ENCODE measurements at regions not wholly inside any gene's neighbourhood (a gene's known extent, or its start where the extent isn't known, plus 50 kb on each side); places are given as distances from the start of the nearest gene placed in this dataset.

DNA sequence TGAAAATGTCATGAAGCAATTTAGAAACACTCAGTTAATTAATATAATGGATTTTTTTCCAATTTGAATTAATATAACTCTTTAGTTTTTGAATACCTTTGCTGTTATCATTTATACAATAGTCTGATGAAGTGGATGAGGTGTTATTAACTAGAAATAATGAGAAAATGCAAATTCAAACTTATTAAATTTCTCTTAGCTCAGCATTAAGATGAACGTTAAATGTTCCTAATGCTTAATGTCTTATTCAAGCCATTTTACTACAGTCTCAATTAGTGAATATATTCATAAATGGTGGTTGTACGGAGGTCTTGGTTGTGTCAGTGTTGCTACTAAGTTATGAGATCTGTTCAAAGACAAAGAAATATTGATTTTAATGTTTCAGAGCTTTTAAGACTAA lies 186.3 kb downstream of the DTHD1 start:
- Histone ChIP-seq H3K4me1 (ENCODE audit: insufficient read depth, low read length, severe bottlenecking) (no peaks in the 10 kb centered on the region), H3K79me2 (ENCODE audit: insufficient read depth, low read length) (no peaks in the 10 kb centered on the region), H3K4me3 (ENCODE audit: low read depth, low read length, poor library complexity, severe bottlenecking) (no peak overlapping the region), H3K27me3 (ENCODE audit: insufficient read depth, low read length) (no peaks in the 10 kb centered on the region), H3K27ac (ENCODE audit: low read depth, low read length, poor library complexity, severe bottlenecking) (no peak overlapping the region), H2AFZ (ENCODE audit: low read length) (no peak overlapping the region), H3K4me2 (ENCODE audit: low read length) (no peak overlapping the region), H3K9ac (ENCODE audit: low read length) (no peak overlapping the region), H4K20me1 (ENCODE audit: insufficient read depth, low read length) (no peaks in the 10 kb centered on the region), H3F3A (ENCODE audit: insufficient read depth, low read length) (no peaks in the 10 kb centered on the region), H3K9me3 (ENCODE audit: low read length) (no peaks in the 10 kb centered on the region), H3K9me2 (ENCODE audit: low read depth, low read length) (no peaks in the 10 kb centered on the region), H3K36me3 (ENCODE audit: insufficient read depth, low read length) (no peaks in the 10 kb centered on the region)
- TF ChIP-seq EZH2 (IDR thresholded peaks at IDR 0.05; ENCODE audit: borderline replicate concordance, low read length) = no peak
- TF ChIP-seq, protein P1, sequence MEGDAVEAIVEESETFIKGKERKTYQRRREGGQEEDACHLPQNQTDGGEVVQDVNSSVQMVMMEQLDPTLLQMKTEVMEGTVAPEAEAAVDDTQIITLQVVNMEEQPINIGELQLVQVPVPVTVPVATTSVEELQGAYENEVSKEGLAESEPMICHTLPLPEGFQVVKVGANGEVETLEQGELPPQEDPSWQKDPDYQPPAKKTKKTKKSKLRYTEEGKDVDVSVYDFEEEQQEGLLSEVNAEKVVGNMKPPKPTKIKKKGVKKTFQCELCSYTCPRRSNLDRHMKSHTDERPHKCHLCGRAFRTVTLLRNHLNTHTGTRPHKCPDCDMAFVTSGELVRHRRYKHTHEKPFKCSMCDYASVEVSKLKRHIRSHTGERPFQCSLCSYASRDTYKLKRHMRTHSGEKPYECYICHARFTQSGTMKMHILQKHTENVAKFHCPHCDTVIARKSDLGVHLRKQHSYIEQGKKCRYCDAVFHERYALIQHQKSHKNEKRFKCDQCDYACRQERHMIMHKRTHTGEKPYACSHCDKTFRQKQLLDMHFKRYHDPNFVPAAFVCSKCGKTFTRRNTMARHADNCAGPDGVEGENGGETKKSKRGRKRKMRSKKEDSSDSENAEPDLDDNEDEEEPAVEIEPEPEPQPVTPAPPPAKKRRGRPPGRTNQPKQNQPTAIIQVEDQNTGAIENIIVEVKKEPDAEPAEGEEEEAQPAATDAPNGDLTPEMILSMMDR (IDR thresholded peaks at IDR 0.05; ENCODE audit: low read length) = no peak

DNA sequence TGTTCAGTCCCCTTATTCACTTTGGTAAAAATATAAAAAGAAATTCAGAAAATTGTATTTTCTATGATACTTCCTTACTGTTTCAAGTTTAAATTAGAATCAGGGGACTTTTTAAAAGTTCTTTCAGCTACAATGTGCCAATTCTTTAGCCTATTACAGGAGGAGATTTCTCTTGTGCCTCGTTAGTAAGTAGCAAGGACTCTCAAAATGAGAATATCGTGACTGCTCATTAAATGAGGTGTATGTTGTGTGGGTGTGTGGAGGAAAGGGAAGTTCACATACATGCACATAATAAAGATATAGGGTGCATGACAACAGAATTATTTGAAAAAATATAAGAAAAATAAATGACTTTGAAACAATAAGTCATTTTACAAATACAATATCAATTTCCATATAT lies 190.5 kb downstream of the DTHD1 start:
- TF ChIP-seq, protein P1 (IDR thresholded peaks at IDR 0.05; ENCODE audit: low read length) = no peak
- no peak for TF ChIP-seq EZH2 (IDR thresholded peaks at IDR 0.05; ENCODE audit: borderline replicate concordance, low read length)
- no peak overlapping the region for H2AFZ ChIP-seq (ENCODE audit: low read length)
- no peak overlapping the region for H3K4me3 ChIP-seq (ENCODE audit: low read depth, low read length, poor library complexity, severe bottlenecking)

DNA sequence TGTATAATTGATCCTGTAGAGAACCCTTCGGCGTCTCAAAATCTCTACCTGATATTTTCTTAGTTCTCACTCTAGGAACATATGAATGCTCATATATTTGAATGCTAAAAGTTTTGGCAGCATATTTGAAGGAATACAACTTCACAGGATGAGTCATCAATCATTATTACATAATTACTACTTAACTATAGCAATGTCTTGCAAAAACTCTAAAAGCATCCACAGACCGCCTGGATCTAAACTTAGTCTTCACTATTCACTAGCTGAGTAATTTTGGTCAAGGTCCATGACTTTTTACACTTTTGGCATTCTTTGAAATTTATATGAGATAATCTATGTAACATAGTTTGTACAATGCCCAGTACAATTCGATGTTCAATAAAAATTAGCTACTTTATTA lies 194.7 kb downstream of the DTHD1 start:
- no peak overlapping the region for H2AFZ ChIP-seq (ENCODE audit: low read length)
- H3F3A ChIP-seq (ENCODE audit: insufficient read depth, low read length) = no peaks in the 10 kb centered on the region

More for the DNA sequence above, 190.5 kb downstream of the DTHD1 start:
- no peaks in the 10 kb centered on the region for H3K27me3 ChIP-seq (ENCODE audit: insufficient read depth, low read length)
- no peaks in the 10 kb centered on the region for H3K79me2 ChIP-seq (ENCODE audit: insufficient read depth, low read length)
- H3K4me1 ChIP-seq (ENCODE audit: insufficient read depth, low read length, severe bottlenecking) = no peaks in the 10 kb centered on the region
- H4K20me1 ChIP-seq (ENCODE audit: insufficient read depth, low read length) = no peaks in the 10 kb centered on the region
- no peaks in the 10 kb centered on the region for H3K9me3 ChIP-seq (ENCODE audit: low read length)
- no peak overlapping the region for H3K4me2 ChIP-seq (ENCODE audit: low read length)
- no peak overlapping the region for H3K9ac ChIP-seq (ENCODE audit: low read length)
- H3K36me3 ChIP-seq (ENCODE audit: insufficient read depth, low read length) = no peaks in the 10 kb centered on the region
- H3K9me2 ChIP-seq (ENCODE audit: low read depth, low read length) = no peaks in the 10 kb centered on the region
- H3K27ac ChIP-seq (ENCODE audit: low read depth, low read length, poor library complexity, severe bottlenecking) = no peak overlapping the region
- no peaks in the 10 kb centered on the region for H3F3A ChIP-seq (ENCODE audit: insufficient read depth, low read length)

More for the DNA sequence above, 194.7 kb downstream of the DTHD1 start:
- Histone ChIP-seq H3K9me2 (ENCODE audit: low read depth, low read length) (no peaks in the 10 kb centered on the region), H3K36me3 (ENCODE audit: insufficient read depth, low read length) (no peaks in the 10 kb centered on the region), H3K9ac (ENCODE audit: low read length) (no peak overlapping the region), H3K27ac (ENCODE audit: low read depth, low read length, poor library complexity, severe bottlenecking) (no peak overlapping the region), H4K20me1 (ENCODE audit: insufficient read depth, low read length) (no peaks in the 10 kb centered on the region), H3K9me3 (ENCODE audit: low read length) (no peaks in the 10 kb centered on the region), H3K27me3 (ENCODE audit: insufficient read depth, low read length) (no peaks in the 10 kb centered on the region), H3K4me2 (ENCODE audit: low read length) (no peak overlapping the region), H3K4me1 (ENCODE audit: insufficient read depth, low read length, severe bottlenecking) (no peaks in the 10 kb centered on the region), H3K4me3 (ENCODE audit: low read depth, low read length, poor library complexity, severe bottlenecking) (no peak overlapping the region), H3K79me2 (ENCODE audit: insufficient read depth, low read length) (no peaks in the 10 kb centered on the region)
- no peak for TF ChIP-seq EZH2 (IDR thresholded peaks at IDR 0.05; ENCODE audit: borderline replicate concordance, low read length)
- TF ChIP-seq, protein P1 (IDR thresholded peaks at IDR 0.05; ENCODE audit: low read length) = no peak

All from OCI-LY1 (cell line).